Suppressor macrophage (primary cell): ENCODE measurements at regions not wholly inside any gene's neighbourhood (a gene's known extent, or its start where the extent isn't known, plus 50 kb on each side); places are given as distances from the start of the nearest gene placed in this dataset.
"Not testable (repeated sequence)": the region's sequence is repeated elsewhere in the genome, so short reads cannot be mapped to it uniquely, and the experiment has no call there.

ENCODE experiments used
- DNase-seq, 4 experiments: peaks; one replicate each; pipeline ENCODE4 v3.0.0-alpha.2; 2020 to 2022

DNA sequence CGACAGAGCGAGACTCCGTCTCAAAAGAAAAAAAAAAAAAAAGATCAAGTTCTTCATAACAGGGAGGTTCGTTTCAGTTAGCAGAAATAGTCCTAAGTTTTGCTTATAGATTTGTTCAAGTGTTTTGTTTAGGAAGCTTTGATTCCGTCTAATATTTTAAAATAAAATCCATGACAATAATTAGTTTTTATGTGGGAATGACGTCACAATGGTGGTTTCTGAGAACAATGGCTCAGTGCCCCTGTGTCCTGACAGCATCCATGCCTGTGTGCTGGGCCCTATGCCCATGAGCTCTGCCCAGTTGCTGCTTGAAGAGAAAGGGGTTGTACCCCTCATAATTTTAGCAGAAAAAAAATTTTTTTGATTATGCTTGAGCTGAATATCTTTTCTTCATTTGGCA lies 134.0 kb downstream of the SST start:
- DNase-seq: no peak

DNA sequence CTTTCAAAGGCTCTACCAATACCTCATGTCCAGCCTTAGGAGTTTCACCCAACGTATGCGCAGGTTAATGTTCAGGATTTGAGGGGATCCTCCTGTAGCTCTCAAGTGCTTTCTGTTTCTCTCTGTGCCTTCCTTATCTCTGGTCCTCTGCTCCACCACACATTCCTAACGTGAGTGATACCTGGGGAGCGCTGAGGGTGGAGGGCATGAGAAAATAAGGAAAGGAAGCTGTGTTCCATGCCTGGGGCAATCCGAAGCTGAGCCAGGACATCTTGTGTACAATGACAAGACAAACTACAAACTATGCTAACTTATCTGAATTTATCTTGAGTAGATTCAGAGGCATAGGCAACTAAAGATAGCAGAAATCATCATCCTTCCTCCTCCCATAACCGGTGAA lies 136.4 kb downstream of the SST start:
- DNase-seq: no peak

DNA sequence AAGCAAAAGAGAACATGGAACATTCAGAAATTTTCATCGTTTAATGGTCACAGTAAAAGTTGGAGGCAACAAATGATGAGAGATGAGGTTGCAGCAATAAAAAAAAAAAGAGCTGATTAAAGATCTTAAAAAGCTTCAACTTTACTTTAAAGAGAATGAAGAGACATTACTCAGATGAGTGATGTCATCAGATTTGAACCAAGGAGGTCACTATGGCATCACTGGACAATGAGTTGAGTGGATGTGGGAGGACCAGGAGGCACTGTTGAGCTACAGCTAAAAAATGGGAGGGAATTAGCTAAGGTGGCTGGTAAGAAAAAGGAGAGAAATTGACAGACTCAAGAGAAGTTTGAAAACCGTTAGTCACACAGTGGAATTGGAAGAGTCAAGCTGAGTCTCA lies 138.4 kb downstream of the SST start:
- no peak for DNase-seq

DNA sequence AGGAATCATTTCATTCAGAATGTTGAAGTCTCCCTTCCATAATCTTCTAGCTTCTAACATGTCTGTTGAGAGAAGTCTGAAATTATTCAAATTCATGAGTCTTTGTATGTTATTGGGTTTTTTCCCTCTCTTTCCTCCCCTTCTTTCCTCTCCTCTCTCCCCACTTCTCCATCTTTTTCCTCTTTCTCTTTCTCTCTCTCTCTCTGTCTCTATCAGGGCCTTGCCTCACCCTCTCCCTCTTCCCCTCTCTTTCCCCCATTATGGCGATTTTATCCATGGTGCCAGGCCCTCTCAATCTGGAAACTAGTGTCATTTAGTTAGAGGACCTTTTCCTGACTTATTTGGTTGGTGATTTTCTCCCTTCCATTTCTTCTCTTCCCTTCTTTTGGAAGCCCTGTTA lies 147.3 kb downstream of the SST start:
- DNase-seq: no peak

DNA sequence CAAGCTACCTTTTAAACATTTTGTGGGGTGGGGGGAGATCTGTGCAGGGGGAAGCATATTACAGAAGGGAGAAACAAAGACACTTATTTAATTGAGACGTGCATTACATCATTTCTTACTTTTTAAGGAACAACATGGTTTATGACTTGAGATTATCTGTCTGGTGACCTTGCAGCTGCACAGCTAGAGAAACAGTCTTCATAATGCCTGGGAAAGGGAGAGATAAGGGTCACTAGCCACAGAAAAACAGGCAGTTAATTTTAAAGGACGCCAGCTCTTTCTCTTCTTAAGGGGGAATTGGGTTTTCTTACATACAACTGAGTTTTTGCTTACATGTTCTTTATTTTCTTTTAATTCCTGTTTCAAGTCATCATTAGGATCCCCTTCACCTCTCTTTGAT lies 147.9 kb downstream of the SST start:
- no peak for DNase-seq

- DNase-seq: no peak
Observed at GRCh38 chr3:187521546-187521945, 148.6 kb downstream of the SST start.

- DNase-seq: no peak
Observed at GRCh38 chr3:187520027-187520945, 149.9 kb downstream of the SST start.

DNA sequence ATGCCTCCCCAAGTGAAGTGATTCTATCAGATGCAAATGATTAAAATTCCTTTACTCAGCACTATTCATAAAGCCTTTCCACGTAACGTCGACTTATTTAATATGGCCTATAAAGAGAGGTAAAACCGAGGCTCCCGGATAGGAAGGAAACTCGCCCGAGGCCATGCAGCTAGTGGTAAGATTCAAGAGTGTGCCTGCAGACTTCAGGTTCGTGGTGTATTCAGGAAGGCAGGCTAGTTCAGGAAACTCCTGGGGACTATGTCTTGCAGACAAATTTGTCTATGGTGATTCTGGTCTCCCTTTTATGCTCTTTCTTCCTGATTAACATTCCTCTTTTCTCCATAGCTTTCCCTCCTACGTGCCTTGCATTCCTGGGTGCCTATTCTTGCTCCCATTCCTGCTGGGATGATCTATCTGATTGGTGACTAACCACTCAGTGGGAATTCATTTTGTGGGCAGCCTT lies 150.7 kb downstream of the SST start:
- no peak for DNase-seq

DNA sequence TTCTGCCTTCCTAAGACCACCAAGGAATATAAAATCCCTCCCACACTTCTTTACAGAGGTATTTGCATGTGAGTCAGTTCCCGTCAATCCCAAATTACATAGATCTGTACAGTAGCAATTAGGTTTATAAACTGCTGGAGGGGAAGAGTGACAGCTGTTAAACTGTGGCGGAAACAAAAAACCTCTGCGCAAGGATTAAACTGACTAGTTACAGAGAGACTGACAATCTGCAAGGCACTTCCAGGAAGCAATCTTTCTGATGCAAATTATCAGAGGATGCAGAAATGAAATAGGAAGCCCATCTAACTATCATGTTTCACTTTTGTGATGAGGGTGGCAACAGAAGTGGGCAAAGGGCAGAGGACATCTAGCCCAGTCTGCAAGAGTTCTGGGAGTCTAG lies 150.4 kb downstream of the RTP4 start:
- DNase-seq: no peak

- DNase-seq: no peak
Observed at GRCh38 chr3:187518207-187518606, 150.0 kb downstream of the RTP4 start.

- no peak for DNase-seq
Observed at GRCh38 chr3:187516446-187517185, 148.4 kb downstream of the RTP4 start.

- DNase-seq: no peak
Observed at GRCh38 chr3:187507905-187508304, 139.7 kb downstream of the RTP4 start.

DNA sequence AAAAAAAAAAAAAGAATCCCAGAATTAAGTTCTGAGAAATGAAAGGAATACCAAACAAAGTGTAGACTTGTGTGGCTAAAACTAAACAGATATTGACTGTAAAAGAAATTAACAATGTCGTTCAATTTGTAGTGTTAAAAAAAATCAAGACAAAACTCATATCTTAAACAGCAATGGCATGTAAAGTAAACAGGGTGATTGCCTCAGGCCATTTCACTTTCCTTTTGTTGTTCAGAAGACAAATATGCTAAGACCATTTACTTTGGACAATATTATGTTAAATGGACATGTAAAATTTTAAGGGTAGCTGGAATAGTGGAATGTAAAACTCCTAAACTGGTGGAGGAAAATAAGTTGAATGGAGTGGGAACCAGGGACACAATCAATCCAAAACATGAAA lies 139.1 kb downstream of the RTP4 start:
- DNase-seq: no peak

- DNase-seq: no peak
Observed at GRCh38 chr3:187504435-187504834, 136.2 kb downstream of the RTP4 start.

GRCh38 chr3:187498211-187498724 lies 130.1 kb downstream of the RTP4 start:
- DNase-seq: no peak

GRCh38 chr3:187497052-187497451 lies 128.9 kb downstream of the RTP4 start:
- DNase-seq: no peak

GRCh38 chr3:187494056-187494455 lies 125.9 kb downstream of the RTP4 start:
- not testable (repeated sequence) for DNase-seq

- no peak for DNase-seq
Observed at GRCh38 chr3:187491371-187491770, 123.2 kb downstream of the RTP4 start.

GRCh38 chr3:187490366-187490765 lies 122.2 kb downstream of the RTP4 start:
- no peak for DNase-seq

DNA sequence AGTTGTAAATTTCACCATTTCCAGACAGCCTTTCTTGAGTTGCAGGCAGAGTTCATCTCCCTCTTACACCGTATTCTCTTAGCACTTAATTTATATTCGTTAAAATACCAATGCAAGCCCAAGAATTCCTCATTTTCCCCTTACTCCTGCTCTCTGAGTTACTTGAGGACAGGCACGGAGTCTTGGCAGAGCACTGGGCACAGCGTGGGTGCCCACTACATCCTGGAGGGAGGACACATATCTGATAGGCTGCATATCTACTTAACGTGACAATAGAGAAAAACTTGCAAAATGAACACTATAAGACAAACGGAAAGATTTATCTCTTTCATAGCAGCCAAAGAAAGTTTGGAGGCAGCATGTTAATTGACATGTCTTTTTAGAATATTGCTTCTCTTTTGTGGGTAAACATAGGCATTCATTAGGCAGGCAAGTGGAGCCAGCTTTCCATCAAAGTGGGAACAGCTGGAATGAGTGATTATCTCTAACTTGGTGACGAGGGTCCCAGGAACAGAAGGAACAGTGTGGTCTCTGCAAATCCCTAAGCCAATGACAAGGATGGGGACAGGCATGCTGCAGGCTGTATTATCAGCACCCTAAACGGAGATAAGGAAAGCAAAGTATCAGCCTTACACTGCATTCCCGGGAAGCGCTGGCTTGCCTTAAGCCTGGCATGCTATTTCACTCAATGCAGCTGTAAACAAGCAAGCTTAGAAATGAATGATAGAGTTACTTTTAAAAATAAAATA lies 116.5 kb downstream of the RTP4 start:
- DNase-seq: no peak

GRCh38 chr3:187481426-187481825 lies 113.2 kb downstream of the RTP4 start:
- no peak for DNase-seq

GRCh38 chr3:187475613-187476012 lies 107.4 kb downstream of the RTP4 start:
- DNase-seq: not testable (repeated sequence)
